ENCODE measurements at regions not wholly inside any gene's neighbourhood (a gene's known extent, or its start where the extent isn't known, plus 50 kb on each side); places are given as distances from the start of the nearest gene placed in this dataset.
"Not testable (repeated sequence)": the region's sequence is repeated elsewhere in the genome, so short reads cannot be mapped to it uniquely, and the experiment has no call there.

- no peak for TF ChIP-seq REST (IDR thresholded peaks at IDR 0.05; ENCODE audit: insufficient replicate concordance, low read depth)
- TF ChIP-seq CTCF (IDR thresholded peaks at IDR 0.05; ENCODE audit: insufficient read depth, low read length): no peak
- TF ChIP-seq GABPA (IDR thresholded peaks at IDR 0.05; ENCODE audit: low read depth): no peak
- TF ChIP-seq SPI1 (IDR thresholded peaks at IDR 0.05; ENCODE audit: borderline replicate concordance, low read depth): no peak
- TF ChIP-seq POLR2AphosphoS5 (IDR thresholded peaks at IDR 0.05; ENCODE audit: low read depth): no peak
- Histone ChIP-seq H3K27me3 (ENCODE audit: insufficient read depth, poor library complexity, severe bottlenecking) (no peaks in the 10 kb centered on the region), H3K27ac (replicated peaks) (no peak overlapping the region), H3K4me3 (replicated peaks; ENCODE audit: insufficient read depth, low read length) (no peak overlapping the region)
- no peak for DNase-seq (ENCODE audit: low read depth in 1 of 2, low spot score in 1 of 2)
These were observed 495.3 kb upstream of the API5 start for GRCh38 chr11:42816471-42816870.

- no peak for TF ChIP-seq CTCF (IDR thresholded peaks at IDR 0.05; ENCODE audit: insufficient read depth, low read length)
- TF ChIP-seq GABPA (IDR thresholded peaks at IDR 0.05; ENCODE audit: low read depth): no peak
- TF ChIP-seq SPI1 (IDR thresholded peaks at IDR 0.05; ENCODE audit: borderline replicate concordance, low read depth): no peak
- TF ChIP-seq POLR2AphosphoS5 (IDR thresholded peaks at IDR 0.05; ENCODE audit: low read depth): no peak
- no peak for TF ChIP-seq REST (IDR thresholded peaks at IDR 0.05; ENCODE audit: insufficient replicate concordance, low read depth)
- no peak overlapping the region for H3K4me3 ChIP-seq (replicated peaks; ENCODE audit: insufficient read depth, low read length)
- no peak for DNase-seq (ENCODE audit: low read depth in 1 of 2, low spot score in 1 of 2)
- no peaks in the 10 kb centered on the region for H3K27me3 ChIP-seq (ENCODE audit: insufficient read depth, poor library complexity, severe bottlenecking)
- H3K27ac ChIP-seq (replicated peaks): no peak overlapping the region
These were observed 492.7 kb upstream of the API5 start for GRCh38 chr11:42819126-42819525.

- not testable (repeated sequence) for H3K27ac ChIP-seq (replicated peaks); DNase-seq (ENCODE audit: low read depth in 1 of 2, low spot score in 1 of 2); H3K27me3 ChIP-seq (ENCODE audit: insufficient read depth, poor library complexity, severe bottlenecking); H3K4me3 ChIP-seq (replicated peaks; ENCODE audit: insufficient read depth, low read length)
These were observed 489.6 kb upstream of the API5 start for GRCh38 chr11:42822188-42822587.

GRCh38 chr11:42823546-42823945, 488.2 kb upstream of the API5 start:
- no peak overlapping the region for H3K27ac ChIP-seq (replicated peaks)
- no peak overlapping the region for H3K4me3 ChIP-seq (replicated peaks; ENCODE audit: insufficient read depth, low read length)
- no peak for DNase-seq (ENCODE audit: low read depth in 1 of 2, low spot score in 1 of 2)
- H3K27me3 ChIP-seq (ENCODE audit: insufficient read depth, poor library complexity, severe bottlenecking): no peaks in the 10 kb centered on the region
- no peak for TF ChIP-seq SPI1 (IDR thresholded peaks at IDR 0.05; ENCODE audit: borderline replicate concordance, low read depth)
- TF ChIP-seq REST (IDR thresholded peaks at IDR 0.05; ENCODE audit: insufficient replicate concordance, low read depth): no peak
- no peak for TF ChIP-seq CTCF (IDR thresholded peaks at IDR 0.05; ENCODE audit: insufficient read depth, low read length)
- TF ChIP-seq POLR2AphosphoS5 (IDR thresholded peaks at IDR 0.05; ENCODE audit: low read depth): no peak
